Chondrocyte (in vitro differentiated cells): ENCODE measurements at regions not wholly inside any gene's neighbourhood (a gene's known extent, or its start where the extent isn't known, plus 50 kb on each side); places are given as distances from the start of the nearest gene placed in this dataset.
"Not testable (repeated sequence)": the region's sequence is repeated elsewhere in the genome, so short reads cannot be mapped to it uniquely, and the experiment has no call there.

ENCODE experiments used
- DNase-seq: peaks from one replicate; pipeline ENCODE4 v3.0.0; 2021; ENCODE audit warnings: mixed read lengths, low spot score
- H3K27ac Mint-ChIP-seq: one replicate; pipeline ENCODE4 v1.8.0; 2021; ENCODE audit warnings: mild to moderate bottlenecking, moderate library complexity, mixed read lengths; ENCODE audit not compliant: unreplicated experiment
- H3K27me3 Mint-ChIP-seq: 2 replicates; pipeline ENCODE4 v1.8.0; 2021; ENCODE audit warnings: low read depth, mixed read lengths
- H3K36me3 Mint-ChIP-seq: 2 replicates; pipeline ENCODE4 v1.8.0; 2021; ENCODE audit warnings: low read depth, mixed read lengths
- H3K4me1 Mint-ChIP-seq: 2 replicates; pipeline ENCODE4 v1.8.0; 2021; ENCODE audit warnings: low read depth, mild to moderate bottlenecking, mixed read lengths
- H3K4me3 Mint-ChIP-seq: one replicate; pipeline ENCODE4 v1.8.0; 2021; ENCODE audit warnings: mild to moderate bottlenecking, moderate library complexity, mixed read lengths; ENCODE audit not compliant: unreplicated experiment
- H3K9me3 Mint-ChIP-seq: 2 replicates; pipeline ENCODE4 v1.8.0; 2021; ENCODE audit warnings: low read depth, mixed read lengths
- TF ChIP-seq, protein P1 (sequence below): fragments of 200-600 bp; sonication (generic); IDR thresholded peaks from 2 replicates; pipeline ENCODE4 v1.5.0; 2021; ENCODE audit warnings: antibody characterized with exemption, mild to moderate bottlenecking, moderate library complexity

DNA sequence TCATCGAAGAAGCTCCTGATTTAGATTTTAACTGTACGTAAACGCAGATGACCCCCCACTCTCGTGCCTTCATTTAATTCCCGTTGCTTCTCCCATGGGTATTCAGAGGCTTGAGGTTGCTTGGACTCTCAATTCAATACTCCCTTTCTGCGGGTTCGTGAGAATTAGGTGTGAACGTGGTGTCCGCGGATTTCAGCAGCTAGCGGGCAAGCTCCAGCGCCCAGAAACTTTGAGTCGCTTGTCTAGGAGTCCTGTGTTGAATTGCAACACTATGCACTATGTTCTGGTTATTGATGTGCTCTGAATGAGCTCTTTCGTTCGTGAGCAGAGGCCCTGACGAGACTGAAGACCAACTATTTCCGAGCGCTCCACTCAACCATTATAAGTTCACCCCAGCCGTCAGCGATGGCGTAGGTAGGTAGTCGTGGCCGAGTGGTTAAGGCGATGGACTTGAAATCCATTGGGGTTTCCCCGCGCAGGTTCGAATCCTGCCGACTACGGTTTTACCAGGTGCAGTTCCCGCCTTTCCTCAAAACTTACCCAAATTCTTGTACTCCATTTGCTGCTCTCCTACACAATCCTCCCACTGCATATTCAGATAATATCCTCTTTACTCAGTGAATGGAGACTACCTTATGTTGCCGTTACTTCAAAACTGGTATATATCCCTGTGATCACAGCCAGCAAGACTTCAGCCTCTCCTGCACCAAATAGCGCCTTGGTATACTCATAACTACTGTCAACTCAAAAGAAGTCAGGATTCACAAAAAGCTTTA is 72.6 kb upstream of the ZNF184 start:
- Mint-ChIP-seq H3K27ac (no peak overlapping the region), H3K4me1 (peaks cover 31% of the 10 kb centered on the region), H3K36me3 (no peaks in the 10 kb centered on the region), H3K9me3 (peaks cover 4% of the 10 kb centered on the region), H3K27me3 (peaks cover 67% of the 10 kb centered on the region), H3K4me3 (peak overlapping the region; percentile 64)
- no peak for DNase-seq
- TF ChIP-seq, protein P1, sequence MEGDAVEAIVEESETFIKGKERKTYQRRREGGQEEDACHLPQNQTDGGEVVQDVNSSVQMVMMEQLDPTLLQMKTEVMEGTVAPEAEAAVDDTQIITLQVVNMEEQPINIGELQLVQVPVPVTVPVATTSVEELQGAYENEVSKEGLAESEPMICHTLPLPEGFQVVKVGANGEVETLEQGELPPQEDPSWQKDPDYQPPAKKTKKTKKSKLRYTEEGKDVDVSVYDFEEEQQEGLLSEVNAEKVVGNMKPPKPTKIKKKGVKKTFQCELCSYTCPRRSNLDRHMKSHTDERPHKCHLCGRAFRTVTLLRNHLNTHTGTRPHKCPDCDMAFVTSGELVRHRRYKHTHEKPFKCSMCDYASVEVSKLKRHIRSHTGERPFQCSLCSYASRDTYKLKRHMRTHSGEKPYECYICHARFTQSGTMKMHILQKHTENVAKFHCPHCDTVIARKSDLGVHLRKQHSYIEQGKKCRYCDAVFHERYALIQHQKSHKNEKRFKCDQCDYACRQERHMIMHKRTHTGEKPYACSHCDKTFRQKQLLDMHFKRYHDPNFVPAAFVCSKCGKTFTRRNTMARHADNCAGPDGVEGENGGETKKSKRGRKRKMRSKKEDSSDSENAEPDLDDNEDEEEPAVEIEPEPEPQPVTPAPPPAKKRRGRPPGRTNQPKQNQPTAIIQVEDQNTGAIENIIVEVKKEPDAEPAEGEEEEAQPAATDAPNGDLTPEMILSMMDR = no peak

DNA sequence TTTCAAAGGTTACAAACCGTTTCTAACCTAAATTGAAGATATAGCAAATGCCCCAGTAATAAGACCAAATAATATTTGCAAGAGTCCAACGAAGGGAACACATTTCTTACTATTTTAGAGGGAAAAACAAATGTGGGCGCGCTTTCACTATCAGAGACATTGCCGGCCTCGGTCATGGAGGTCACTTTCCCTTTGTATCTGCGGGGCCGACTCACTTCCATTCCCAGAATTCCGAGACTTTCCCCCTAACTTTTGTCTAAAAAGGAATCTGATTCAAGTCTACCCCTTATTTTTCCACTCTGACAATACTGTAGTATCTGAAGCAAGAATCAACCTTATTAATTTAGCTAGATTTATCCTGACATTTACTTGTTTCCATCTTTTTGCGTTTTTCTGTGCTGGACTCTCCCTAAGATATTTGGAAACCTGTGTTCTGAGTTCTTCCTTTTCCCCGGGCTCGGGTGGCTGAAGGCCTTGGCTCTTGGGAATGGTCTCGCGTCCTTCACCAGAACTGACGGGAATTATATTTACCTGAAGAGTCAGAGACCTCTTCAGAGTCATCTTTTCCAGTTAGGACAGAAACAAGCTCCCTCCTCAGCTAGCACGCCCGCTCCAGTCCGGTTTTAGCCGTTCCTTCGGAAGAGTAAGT is 71.8 kb upstream of the ZNF184 start:
- no peak overlapping the region for H3K27ac Mint-ChIP-seq

DNA sequence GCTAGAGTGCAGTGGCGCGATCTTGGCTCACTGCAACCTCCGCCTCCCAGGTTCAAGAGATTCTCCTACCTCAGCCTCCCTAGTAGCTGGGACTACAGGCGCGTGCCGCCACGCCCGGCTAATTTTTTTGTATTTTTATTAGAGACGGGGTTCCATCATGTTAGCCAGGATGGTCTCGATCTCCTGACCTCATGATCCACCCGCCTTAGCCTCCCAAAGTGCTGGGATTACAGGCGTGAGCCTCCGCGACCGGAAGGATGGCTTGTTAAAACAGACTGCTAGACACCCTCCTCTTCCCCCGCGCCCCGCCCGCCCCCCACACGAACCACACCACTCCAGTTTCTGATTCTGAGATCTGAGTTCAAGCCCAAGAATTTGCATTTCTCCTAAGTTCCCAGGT is 71.2 kb upstream of the ZNF184 start:
- H3K4me3 Mint-ChIP-seq, DNase-seq, H3K27ac Mint-ChIP-seq, H3K36me3 Mint-ChIP-seq, H3K9me3 Mint-ChIP-seq: not testable (repeated sequence)
- Mint-ChIP-seq H3K4me1 (peaks cover 31% of the 10 kb centered on the region), H3K27me3 (peaks cover 74% of the 10 kb centered on the region)

More for the DNA sequence above, 71.8 kb upstream of the ZNF184 start:
- peaks cover 69% of the 10 kb centered on the region for H3K27me3 Mint-ChIP-seq
- no peaks in the 10 kb centered on the region for H3K36me3 Mint-ChIP-seq
- no peak for DNase-seq
- H3K4me3 Mint-ChIP-seq = peak overlapping the region; percentile 64
- peaks cover 31% of the 10 kb centered on the region for H3K4me1 Mint-ChIP-seq
- H3K9me3 Mint-ChIP-seq = peaks cover 4% of the 10 kb centered on the region
- TF ChIP-seq, protein P1 = no peak

DNA sequence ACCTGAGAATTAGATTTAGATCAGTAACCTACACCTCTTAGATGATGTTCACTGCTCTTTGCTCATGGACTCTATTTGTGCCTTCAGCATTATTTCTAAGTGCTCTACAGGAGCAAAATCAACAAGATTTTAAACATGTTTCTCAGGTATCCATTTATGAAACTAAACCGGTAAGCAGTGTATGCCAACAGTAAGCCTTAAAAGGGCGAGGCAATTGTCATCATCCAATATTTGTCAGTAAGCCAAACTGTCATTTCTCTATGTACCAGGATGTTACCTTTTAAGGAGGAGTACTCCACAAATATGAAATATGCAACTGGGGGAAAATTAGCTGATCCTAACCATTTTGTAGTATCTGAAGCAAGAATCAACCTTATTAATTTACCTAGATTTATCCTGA is 69.6 kb upstream of the ZNF184 start:
- DNase-seq = no peak
- no peak overlapping the region for H3K27ac Mint-ChIP-seq
- H3K36me3 Mint-ChIP-seq = no peaks in the 10 kb centered on the region
- H3K4me1 Mint-ChIP-seq = peaks cover 22% of the 10 kb centered on the region
- H3K9me3 Mint-ChIP-seq = peaks cover 4% of the 10 kb centered on the region
- TF ChIP-seq, protein P1 = no peak
- no peak overlapping the region for H3K4me3 Mint-ChIP-seq
- H3K27me3 Mint-ChIP-seq = peaks cover 78% of the 10 kb centered on the region

DNA sequence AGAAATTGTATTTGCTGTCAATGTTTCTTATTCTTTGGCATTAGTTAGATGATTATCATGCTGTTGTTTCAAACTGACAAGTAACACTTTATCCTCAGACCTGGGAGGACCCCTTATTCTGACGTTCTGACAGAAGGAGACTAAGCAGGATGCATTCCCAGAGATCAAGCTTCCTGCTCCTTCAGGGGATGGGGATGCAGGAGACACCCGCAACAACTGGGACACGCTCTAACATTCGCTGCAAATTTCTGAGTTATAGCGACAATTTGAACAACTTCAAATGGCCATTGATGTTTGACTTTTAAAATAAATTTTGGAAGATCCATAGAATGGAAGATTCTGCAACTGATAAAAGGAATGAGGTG is 69.0 kb upstream of the ZNF184 start:
- no peak overlapping the region for H3K27ac Mint-ChIP-seq
- no peak overlapping the region for H3K4me3 Mint-ChIP-seq
- DNase-seq = no peak
- TF ChIP-seq, protein P1 = no peak
- H3K27me3 Mint-ChIP-seq = peaks cover 76% of the 10 kb centered on the region
- H3K36me3 Mint-ChIP-seq = no peaks in the 10 kb centered on the region
- peaks cover 17% of the 10 kb centered on the region for H3K4me1 Mint-ChIP-seq
- H3K9me3 Mint-ChIP-seq = peaks cover 4% of the 10 kb centered on the region
